Progenitor cell of endocrine pancreas (in vitro differentiated cells): ENCODE measurements at regions not wholly inside any gene's neighbourhood (a gene's known extent, or its start where the extent isn't known, plus 50 kb on each side); places are given as distances from the start of the nearest gene placed in this dataset.
A peak's percentile ranks its signal among the peaks of the same experiment; 100 is the strongest.

Source experiments
- DNase-seq: peaks from one replicate; pipeline ENCODE4 v3.0.0; 2021; ENCODE audit warnings: low spot score; ENCODE audit not compliant: unreplicated experiment
- H3K27ac Mint-ChIP-seq: 2 replicates; pipeline ENCODE4 v1.8.0; 2021; ENCODE audit warnings: mild to moderate bottlenecking, moderate library complexity, mixed read lengths
- H3K27me3 Mint-ChIP-seq: 2 replicates; pipeline ENCODE4 v1.8.0; 2021; ENCODE audit warnings: mixed read lengths
- H3K36me3 Mint-ChIP-seq: 2 replicates; pipeline ENCODE4 v1.8.0; 2022; ENCODE audit warnings: mixed read lengths; ENCODE audit not compliant: insufficient read depth
- H3K4me1 Mint-ChIP-seq: 2 replicates; pipeline ENCODE4 v1.8.0; 2021; ENCODE audit warnings: low read depth, mixed read lengths
- H3K4me3 Mint-ChIP-seq: 2 replicates; pipeline ENCODE4 v1.8.0; 2021; ENCODE audit warnings: low read depth, mild to moderate bottlenecking, moderate library complexity, mixed read lengths
- H3K9me3 Mint-ChIP-seq: 2 replicates; pipeline ENCODE4 v1.8.0; 2021; ENCODE audit warnings: low read depth, mixed read lengths
- CTCF ChIP-seq: fragments of 200-600 bp; sonication (generic); IDR thresholded peaks from one replicate; pipeline ENCODE4 v1.5.0; 2021; ENCODE audit warnings: antibody characterized with exemption, mild to moderate bottlenecking; ENCODE audit not compliant: unreplicated experiment

- H3K27ac Mint-ChIP-seq: no peak overlapping the region
- DNase-seq: no peak
Observed at GRCh38 chr6:142695016-142695415, 250.0 kb downstream of the HIVEP2 start.

GRCh38 chr6:142696123-142697000 lies 248.6 kb downstream of the HIVEP2 start:
- Mint-ChIP-seq H3K4me1 (peaks cover 4% of the 10 kb centered on the region), H3K4me3 (no peak overlapping the region), H3K27me3 (peaks cover 11% of the 10 kb centered on the region), H3K36me3 (no peaks in the 10 kb centered on the region), H3K9me3 (no peaks in the 10 kb centered on the region), H3K27ac (no peak overlapping the region)
- no peak for DNase-seq
- no peak for TF ChIP-seq CTCF

More at GRCh38 chr6:142695016-142695415, 250.0 kb downstream of the HIVEP2 start:
- no peak overlapping the region for H3K4me3 Mint-ChIP-seq
- peaks cover 4% of the 10 kb centered on the region for H3K4me1 Mint-ChIP-seq
- H3K27me3 Mint-ChIP-seq: peaks cover 11% of the 10 kb centered on the region
- no peaks in the 10 kb centered on the region for H3K9me3 Mint-ChIP-seq
- H3K36me3 Mint-ChIP-seq: no peaks in the 10 kb centered on the region
- TF ChIP-seq CTCF: no peak

GRCh38 chr6:142697001-142697335 lies 248.0 kb downstream of the HIVEP2 start:
- H3K4me3 Mint-ChIP-seq: no peak overlapping the region
- no peak for TF ChIP-seq CTCF
- H3K27ac Mint-ChIP-seq: no peak overlapping the region
- peaks cover 4% of the 10 kb centered on the region for H3K4me1 Mint-ChIP-seq
- no peak for DNase-seq
- H3K9me3 Mint-ChIP-seq: no peaks in the 10 kb centered on the region
- H3K27me3 Mint-ChIP-seq: peaks cover 11% of the 10 kb centered on the region
- no peaks in the 10 kb centered on the region for H3K36me3 Mint-ChIP-seq

GRCh38 chr6:142697922-142698321 lies 247.1 kb downstream of the HIVEP2 start:
- TF ChIP-seq CTCF: no peak
- Mint-ChIP-seq H3K27ac (no peak overlapping the region), H3K9me3 (no peaks in the 10 kb centered on the region), H3K4me3 (no peak overlapping the region), H3K27me3 (peaks cover 8% of the 10 kb centered on the region), H3K36me3 (no peaks in the 10 kb centered on the region), H3K4me1 (peaks cover 2% of the 10 kb centered on the region)
- no peak for DNase-seq

GRCh38 chr6:142698751-142699150 lies 246.2 kb downstream of the HIVEP2 start:
- Mint-ChIP-seq H3K27me3 (peaks cover 7% of the 10 kb centered on the region), H3K9me3 (no peaks in the 10 kb centered on the region), H3K27ac (no peak overlapping the region), H3K4me1 (peaks cover 1% of the 10 kb centered on the region), H3K36me3 (no peaks in the 10 kb centered on the region), H3K4me3 (no peak overlapping the region)
- peak; percentile 29 for TF ChIP-seq CTCF
- no peak for DNase-seq
